ENCODE measurements at regions not wholly inside any gene's neighbourhood (a gene's known extent, or its start where the extent isn't known, plus 50 kb on each side); places are given as distances from the start of the nearest gene placed in this dataset.
A peak's percentile ranks its signal among the peaks of the same experiment; 100 is the strongest.

DNA sequence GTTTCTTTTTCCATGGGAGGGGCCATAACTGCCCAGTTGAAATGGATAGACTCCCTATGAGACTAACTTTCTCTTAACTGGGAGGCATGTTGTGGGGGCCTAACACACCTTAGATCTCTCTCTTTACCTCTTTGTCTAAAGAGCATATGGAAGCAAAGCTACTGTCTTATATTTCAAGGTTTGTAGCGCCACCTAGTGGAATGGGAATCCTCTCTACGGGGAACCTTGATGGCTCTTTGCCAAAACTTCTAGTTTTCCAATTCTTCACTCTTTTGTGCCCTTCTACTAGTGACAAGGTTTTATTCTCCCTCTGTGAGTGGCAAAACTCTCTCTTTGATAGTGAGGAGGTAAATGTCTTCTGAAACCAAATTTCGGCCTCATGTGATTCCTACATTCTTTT is 1030.4 kb upstream of the CADM2 start:
- Histone ChIP-seq H3K36me3 (ENCODE audit: control insufficient read depth in 4 of 4, insufficient read depth in 3 of 4, low read depth in 1 of 4, low read length in 3 of 4) (no peaks in the 10 kb centered on the region), H3K4me1 (ENCODE audit: control insufficient read depth in 4 of 4, insufficient read depth in 4 of 4, low read length in 3 of 4) (no peaks in the 10 kb centered on the region), H3K9ac (ENCODE audit: low read depth in 1 of 2, low read length in 2 of 2) (no peak overlapping the region), H3K9me3 (ENCODE audit: control insufficient read depth in 4 of 4, low read length in 3 of 4) (peaks cover 4 to 27% (median 15%) of the 10 kb centered on the region in 4 donors), H3K27me3 (ENCODE audit: control insufficient read depth in 4 of 4, insufficient read depth in 4 of 4, low read length in 3 of 4) (no peaks in the 10 kb centered on the region), H3K27ac (ENCODE audit: low read depth in 1 of 2, low read length in 2 of 2) (no peak overlapping the region), H3K4me3 (ENCODE audit: low read depth in 1 of 3, low read length in 3 of 3) (no peak overlapping the region)
- no peak for DNase-seq (ENCODE audit: low spot score)
- 48% methylated on average over 3 of the region's 3 CpGs for WGBS
- TF ChIP-seq RXRA (IDR thresholded peaks at IDR 0.05) (no peak), NR2F2 (IDR thresholded peaks at IDR 0.05) (no peak), YY1 (IDR thresholded peaks at IDR 0.05) (no peak), HNF4A (conservative IDR thresholded peaks at IDR 0.05) (no peak), EGR1 (IDR thresholded peaks at IDR 0.05; ENCODE audit: low read depth in 2 of 2) (no peak), FOXA2 (IDR thresholded peaks at IDR 0.05) (no peak), SP1 (IDR thresholded peaks at IDR 0.05) (no peak), TAF1 (conservative IDR thresholded peaks at IDR 0.05) (no peak), JUND (IDR thresholded peaks at IDR 0.05) (no peak)
- TF ChIP-seq, protein P1, sequence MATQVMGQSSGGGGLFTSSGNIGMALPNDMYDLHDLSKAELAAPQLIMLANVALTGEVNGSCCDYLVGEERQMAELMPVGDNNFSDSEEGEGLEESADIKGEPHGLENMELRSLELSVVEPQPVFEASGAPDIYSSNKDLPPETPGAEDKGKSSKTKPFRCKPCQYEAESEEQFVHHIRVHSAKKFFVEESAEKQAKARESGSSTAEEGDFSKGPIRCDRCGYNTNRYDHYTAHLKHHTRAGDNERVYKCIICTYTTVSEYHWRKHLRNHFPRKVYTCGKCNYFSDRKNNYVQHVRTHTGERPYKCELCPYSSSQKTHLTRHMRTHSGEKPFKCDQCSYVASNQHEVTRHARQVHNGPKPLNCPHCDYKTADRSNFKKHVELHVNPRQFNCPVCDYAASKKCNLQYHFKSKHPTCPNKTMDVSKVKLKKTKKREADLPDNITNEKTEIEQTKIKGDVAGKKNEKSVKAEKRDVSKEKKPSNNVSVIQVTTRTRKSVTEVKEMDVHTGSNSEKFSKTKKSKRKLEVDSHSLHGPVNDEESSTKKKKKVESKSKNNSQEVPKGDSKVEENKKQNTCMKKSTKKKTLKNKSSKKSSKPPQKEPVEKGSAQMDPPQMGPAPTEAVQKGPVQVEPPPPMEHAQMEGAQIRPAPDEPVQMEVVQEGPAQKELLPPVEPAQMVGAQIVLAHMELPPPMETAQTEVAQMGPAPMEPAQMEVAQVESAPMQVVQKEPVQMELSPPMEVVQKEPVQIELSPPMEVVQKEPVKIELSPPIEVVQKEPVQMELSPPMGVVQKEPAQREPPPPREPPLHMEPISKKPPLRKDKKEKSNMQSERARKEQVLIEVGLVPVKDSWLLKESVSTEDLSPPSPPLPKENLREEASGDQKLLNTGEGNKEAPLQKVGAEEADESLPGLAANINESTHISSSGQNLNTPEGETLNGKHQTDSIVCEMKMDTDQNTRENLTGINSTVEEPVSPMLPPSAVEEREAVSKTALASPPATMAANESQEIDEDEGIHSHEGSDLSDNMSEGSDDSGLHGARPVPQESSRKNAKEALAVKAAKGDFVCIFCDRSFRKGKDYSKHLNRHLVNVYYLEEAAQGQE (IDR thresholded peaks at IDR 0.05): no peak
- TF ChIP-seq, protein P2, sequence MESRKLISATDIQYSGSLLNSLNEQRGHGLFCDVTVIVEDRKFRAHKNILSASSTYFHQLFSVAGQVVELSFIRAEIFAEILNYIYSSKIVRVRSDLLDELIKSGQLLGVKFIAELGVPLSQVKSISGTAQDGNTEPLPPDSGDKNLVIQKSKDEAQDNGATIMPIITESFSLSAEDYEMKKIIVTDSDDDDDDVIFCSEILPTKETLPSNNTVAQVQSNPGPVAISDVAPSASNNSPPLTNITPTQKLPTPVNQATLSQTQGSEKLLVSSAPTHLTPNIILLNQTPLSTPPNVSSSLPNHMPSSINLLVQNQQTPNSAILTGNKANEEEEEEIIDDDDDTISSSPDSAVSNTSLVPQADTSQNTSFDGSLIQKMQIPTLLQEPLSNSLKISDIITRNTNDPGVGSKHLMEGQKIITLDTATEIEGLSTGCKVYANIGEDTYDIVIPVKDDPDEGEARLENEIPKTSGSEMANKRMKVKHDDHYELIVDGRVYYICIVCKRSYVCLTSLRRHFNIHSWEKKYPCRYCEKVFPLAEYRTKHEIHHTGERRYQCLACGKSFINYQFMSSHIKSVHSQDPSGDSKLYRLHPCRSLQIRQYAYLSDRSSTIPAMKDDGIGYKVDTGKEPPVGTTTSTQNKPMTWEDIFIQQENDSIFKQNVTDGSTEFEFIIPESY (IDR thresholded peaks at IDR 0.05): no peak
- TF ChIP-seq, protein P3, sequence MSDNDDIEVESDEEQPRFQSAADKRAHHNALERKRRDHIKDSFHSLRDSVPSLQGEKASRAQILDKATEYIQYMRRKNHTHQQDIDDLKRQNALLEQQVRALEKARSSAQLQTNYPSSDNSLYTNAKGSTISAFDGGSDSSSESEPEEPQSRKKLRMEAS (IDR thresholded peaks at IDR 0.05): no peak

DNA sequence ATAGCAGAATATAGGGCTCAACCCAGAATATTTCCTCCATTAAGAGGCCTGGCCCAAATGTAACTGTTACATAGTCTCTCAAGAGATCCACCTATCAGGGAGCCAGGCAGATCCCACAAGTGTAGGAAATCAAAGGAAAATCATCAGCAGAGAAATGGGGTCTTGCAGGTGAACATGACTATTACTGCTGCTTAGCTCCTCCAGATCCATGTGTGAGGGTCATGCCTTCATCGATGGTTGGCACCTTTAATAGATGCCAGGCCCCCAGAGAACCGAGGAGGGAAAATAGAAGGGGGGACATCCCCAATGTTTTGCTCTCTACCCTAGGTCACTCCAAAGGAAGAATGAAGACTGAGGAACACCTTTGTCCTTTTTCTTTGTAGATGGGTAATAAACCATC is 1029.9 kb upstream of the CADM2 start:
- H3K4me3 ChIP-seq (ENCODE audit: low read depth in 1 of 3, low read length in 3 of 3): peak overlapping the region in 1 of 3 donors; percentile 2
- TF ChIP-seq FOXA1 (IDR thresholded peaks at IDR 0.05): no peak
- TF ChIP-seq NR2F2 (IDR thresholded peaks at IDR 0.05): no peak
- no peak for TF ChIP-seq RXRA (IDR thresholded peaks at IDR 0.05)
- no peak for TF ChIP-seq GABPA (IDR thresholded peaks at IDR 0.05 in 1 of 2, conservative IDR thresholded peaks at IDR 0.05 in 1 of 2)
- TF ChIP-seq, protein P1 (IDR thresholded peaks at IDR 0.05): no peak
- no peak for TF ChIP-seq RAD21 (IDR thresholded peaks at IDR 0.05)
- no peak for TF ChIP-seq TAF1 (conservative IDR thresholded peaks at IDR 0.05)
- no peak for TF ChIP-seq HNF4G (IDR thresholded peaks at IDR 0.05)
- TF ChIP-seq YY1 (IDR thresholded peaks at IDR 0.05): no peak
- TF ChIP-seq JUND (IDR thresholded peaks at IDR 0.05): no peak
- TF ChIP-seq, protein P4, sequence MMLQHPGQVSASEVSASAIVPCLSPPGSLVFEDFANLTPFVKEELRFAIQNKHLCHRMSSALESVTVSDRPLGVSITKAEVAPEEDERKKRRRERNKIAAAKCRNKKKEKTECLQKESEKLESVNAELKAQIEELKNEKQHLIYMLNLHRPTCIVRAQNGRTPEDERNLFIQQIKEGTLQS (IDR thresholded peaks at IDR 0.05): no peak
- TF ChIP-seq, protein P2 (IDR thresholded peaks at IDR 0.05): no peak
- no peaks in the 10 kb centered on the region for H3K4me1 ChIP-seq (ENCODE audit: control insufficient read depth in 4 of 4, insufficient read depth in 4 of 4, low read length in 3 of 4)
- 74% methylated on average over 2 of the region's 2 CpGs for WGBS
- H3K27ac ChIP-seq (ENCODE audit: low read depth in 1 of 2, low read length in 2 of 2): no peak overlapping the region
- no peaks in the 10 kb centered on the region for H3K27me3 ChIP-seq (ENCODE audit: control insufficient read depth in 4 of 4, insufficient read depth in 4 of 4, low read length in 3 of 4)
- H3K9ac ChIP-seq (ENCODE audit: low read depth in 1 of 2, low read length in 2 of 2): no peak overlapping the region
- peaks cover 4 to 27% (median 15%) of the 10 kb centered on the region in 4 donors for H3K9me3 ChIP-seq (ENCODE audit: control insufficient read depth in 4 of 4, low read length in 3 of 4)
- no peaks in the 10 kb centered on the region for H3K36me3 ChIP-seq (ENCODE audit: control insufficient read depth in 4 of 4, insufficient read depth in 3 of 4, low read depth in 1 of 4, low read length in 3 of 4)
- DNase-seq (ENCODE audit: low spot score): no peak

Data from liver (tissue), 7 donors.